DND-41 (cell line): ENCODE measurements at regions not wholly inside any gene's neighbourhood (a gene's known extent, or its start where the extent isn't known, plus 50 kb on each side); places are given as distances from the start of the nearest gene placed in this dataset.

Source experiments
- EZH2 ChIP-seq: IDR thresholded peaks from 3 replicates; pipeline ENCODE4 v1.6.1; 2012; ENCODE audit warnings: borderline replicate concordance, low read depth, mild to moderate bottlenecking, moderate library complexity, low read length, inconsistent platforms; ENCODE audit not compliant: severe bottlenecking
- TF ChIP-seq, protein P1 (sequence below): IDR thresholded peaks from 2 replicates; pipeline ENCODE4 v1.5.1; 2012; ENCODE audit warnings: borderline replicate concordance, low read length, moderate library complexity, mild to moderate bottlenecking; ENCODE audit not compliant: poor library complexity, severe bottlenecking; ENCODE audit errors: extremely low read depth

DNA sequence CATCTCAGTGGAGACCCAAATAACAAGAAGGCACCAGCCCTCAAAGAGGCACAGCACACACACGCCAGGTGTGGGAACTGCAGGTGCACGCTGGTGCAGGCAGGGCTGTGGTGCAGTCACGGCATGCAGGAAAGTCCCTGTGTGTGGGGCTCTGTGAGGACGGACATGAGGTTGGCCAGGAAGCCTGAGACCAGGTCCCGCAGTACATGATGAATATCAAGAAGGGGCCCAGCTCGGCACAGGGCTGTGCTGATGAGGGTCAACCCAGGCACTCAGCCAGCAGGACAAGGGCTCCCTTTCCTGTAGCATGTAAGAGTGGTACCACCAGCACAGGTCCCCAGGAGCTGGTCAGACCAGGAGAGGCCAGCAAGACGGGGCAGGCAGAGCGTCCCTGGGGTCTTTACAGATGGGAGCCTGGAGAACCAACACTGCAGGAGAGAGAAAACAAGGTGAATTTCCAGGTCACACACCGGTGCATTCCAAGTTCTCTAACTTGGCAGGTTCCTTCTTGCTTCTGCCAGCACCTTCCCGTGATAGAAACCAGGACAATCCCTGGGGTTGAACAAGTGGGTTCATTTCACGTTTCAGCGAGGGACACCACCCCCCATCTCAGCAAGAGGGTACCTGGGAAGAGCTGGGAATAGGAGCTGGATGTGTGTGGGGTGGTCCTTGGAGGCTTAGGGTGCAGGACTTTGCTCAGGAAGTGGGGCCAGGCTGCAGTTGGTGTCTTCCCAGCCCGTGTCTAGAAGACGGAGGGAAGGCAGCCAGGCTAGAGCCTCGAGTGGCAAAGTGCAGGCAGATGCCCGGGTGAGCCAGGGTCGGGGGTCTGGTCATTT lies 244.8 kb upstream of the TCERG1L start:
- TF ChIP-seq, protein P1, sequence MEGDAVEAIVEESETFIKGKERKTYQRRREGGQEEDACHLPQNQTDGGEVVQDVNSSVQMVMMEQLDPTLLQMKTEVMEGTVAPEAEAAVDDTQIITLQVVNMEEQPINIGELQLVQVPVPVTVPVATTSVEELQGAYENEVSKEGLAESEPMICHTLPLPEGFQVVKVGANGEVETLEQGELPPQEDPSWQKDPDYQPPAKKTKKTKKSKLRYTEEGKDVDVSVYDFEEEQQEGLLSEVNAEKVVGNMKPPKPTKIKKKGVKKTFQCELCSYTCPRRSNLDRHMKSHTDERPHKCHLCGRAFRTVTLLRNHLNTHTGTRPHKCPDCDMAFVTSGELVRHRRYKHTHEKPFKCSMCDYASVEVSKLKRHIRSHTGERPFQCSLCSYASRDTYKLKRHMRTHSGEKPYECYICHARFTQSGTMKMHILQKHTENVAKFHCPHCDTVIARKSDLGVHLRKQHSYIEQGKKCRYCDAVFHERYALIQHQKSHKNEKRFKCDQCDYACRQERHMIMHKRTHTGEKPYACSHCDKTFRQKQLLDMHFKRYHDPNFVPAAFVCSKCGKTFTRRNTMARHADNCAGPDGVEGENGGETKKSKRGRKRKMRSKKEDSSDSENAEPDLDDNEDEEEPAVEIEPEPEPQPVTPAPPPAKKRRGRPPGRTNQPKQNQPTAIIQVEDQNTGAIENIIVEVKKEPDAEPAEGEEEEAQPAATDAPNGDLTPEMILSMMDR = no peak
- no peak for TF ChIP-seq EZH2
